ENCODE measurements at regions not wholly inside any gene's neighbourhood (a gene's known extent, or its start where the extent isn't known, plus 50 kb on each side); places are given as distances from the start of the nearest gene placed in this dataset.
A peak's percentile ranks its signal among the peaks of the same experiment; 100 is the strongest.

GRCh38 chr4:112063260-112063659 is 82.0 kb upstream of the FAM241A start:
- ATAC-seq (no peak), DNase-seq (ENCODE audit: extremely low read depth in 1 of 4, low spot score in 3 of 4) (no peak), FAIRE-seq (no peak)
- no TSS peak for BruUV-seq (replicated peaks)
- H3K4me3 ChIP-seq = no peak overlapping the region
- no peak overlapping the region for H3K9ac ChIP-seq (ENCODE audit: insufficient read depth in 1 of 2, low read depth in 2 of 2, low read length in 2 of 2)
- intact Hi-C loops (cut with micrococcal nuclease) (no loop called here), in situ Hi-C loops (cut with MboI) (no loop called here)
- TF ChIP-seq NELFE (IDR thresholded peaks at IDR 0.05; ENCODE audit: insufficient read depth, insufficient read length) (no peak), RAD21 (CRISPR knock-in tag; conservative IDR thresholded peaks at IDR 0.05 in 1 of 2, IDR thresholded peaks at IDR 0.05 in 1 of 2) (peak; percentile 11 to 39; a peak in 2 of 4 replicates), CTCF (IDR thresholded peaks at IDR 0.05 in 2 of 3, conservative IDR thresholded peaks at IDR 0.05 in 1 of 3; ENCODE audit: insufficient read depth in 2 of 3, low read depth in 1 of 3, low read length in 3 of 3) (peak in 1 of 3 experiments; percentile 32; a peak in 2 of 6 replicates), POU5F1 (IDR thresholded peaks at IDR 0.05; ENCODE audit: borderline replicate concordance, low read depth, low read length, partially characterized antibody) (no peak), UBTF (IDR thresholded peaks at IDR 0.05; ENCODE audit: borderline replicate concordance in 1 of 2, low read depth in 2 of 2, low read length in 2 of 2) (no peak), BHLHE40 (IDR thresholded peaks at IDR 0.05; ENCODE audit: low read length) (no peak), SP2 (IDR thresholded peaks at IDR 0.05; ENCODE audit: extremely low read depth, low read depth, low read length, poor library complexity, severe bottlenecking) (no peak), ZNF134 (CRISPR knock-in tag; conservative IDR thresholded peaks at IDR 0.05) (no peak), MEIS2 (IDR thresholded peaks at IDR 0.05; ENCODE audit: partially characterized antibody) (no peak)
- H4K20me1 ChIP-seq (replicated peaks; ENCODE audit: control insufficient read depth, insufficient read depth, low read length) = no peaks in the 10 kb centered on the region
- 5% methylated on average over 1 of the region's 1 CpG for WGBS (ENCODE audit: insufficient coverage, low coverage, missing lambda C conversion rate)
- H3K4me1 ChIP-seq (replicated peaks in 1 of 2; ENCODE audit: control insufficient read depth in 2 of 2, insufficient read depth in 2 of 2, low read length in 2 of 2) = no peaks in the 10 kb centered on the region
- no peak overlapping the region for H3K27ac ChIP-seq (ENCODE audit: extremely low read depth, low read depth, low read length)
- no peaks in the 10 kb centered on the region for H3K9me3 ChIP-seq (replicated peaks; ENCODE audit: control insufficient read depth, insufficient read depth, low read depth, low read length)
- no peak overlapping the region for H3K4me2 ChIP-seq (ENCODE audit: insufficient read depth, low read length)
- ChIA-PET CTCF (ENCODE audit: low intra/inter-chr PET ratio) (interaction anchor here (0.8 kb wide), 2 partner anchors 126 to 460 kb away, joined by 3 to 5 read pairs; no protein-coding TSS in a partner anchor), POLR2A (interaction anchor here (0.6 kb wide), 1 partner anchor 200 kb away, joined by 3 read pairs; no protein-coding TSS in a partner anchor)
- no peaks in the 10 kb centered on the region for H3K79me2 ChIP-seq (ENCODE audit: control insufficient read depth, insufficient read depth, low read length)
- no peaks in the 10 kb centered on the region for H3K27me3 ChIP-seq (ENCODE audit: control insufficient read depth in 2 of 2, insufficient read depth in 2 of 2, low read length in 2 of 2)
- H2AFZ ChIP-seq (ENCODE audit: low read depth, low read length) = no peak overlapping the region
- H3K9me1 ChIP-seq (ENCODE audit: control insufficient read depth, insufficient read depth, low read length) = no peaks in the 10 kb centered on the region
- H3K36me3 ChIP-seq (ENCODE audit: control insufficient read depth, insufficient read depth, low read length) = no peaks in the 10 kb centered on the region
